A549 (cell line): ENCODE measurements at regions not wholly inside any gene's neighbourhood (a gene's known extent, or its start where the extent isn't known, plus 50 kb on each side); places are given as distances from the start of the nearest gene placed in this dataset.

Experiments
- BHLHE40 ChIP-seq: IDR thresholded peaks from 2 replicates; pipeline ENCODE4 v1.6.1; 2012; ENCODE audit warnings: low read depth, low read length, inconsistent platforms
- HEYL ChIP-seq: fragments of 250-450 bp; sonication (Bioruptor Pico); IDR thresholded peaks from 2 replicates; pipeline ENCODE4 v1.8.0; 2021; ENCODE audit warnings: mild to moderate bottlenecking, moderate library complexity
- RAD21 ChIP-seq, 2 experiments: fragments of >200 bp in 1 of 2; sonication (Bioruptor Twin) in 1 of 2; formaldehyde crosslinking in 1 of 2; IDR thresholded peaks in 1 of 2; conservative IDR thresholded peaks in 1 of 2; 2 replicates in 1 of 2; 3 replicates in 1 of 2; pipeline ENCODE4 v1.6.1; 2012 to 2018; ENCODE audit warnings: inconsistent platforms in 1 of 2
- TP53 ChIP-seq: fragments of 250-450 bp; sonication (Bioruptor Pico); IDR thresholded peaks from 2 replicates; pipeline ENCODE4 v1.5.0; 2021; ENCODE audit warnings: mild to moderate bottlenecking, moderate library complexity

- TF ChIP-seq BHLHE40 (no peak), HEYL (CRISPR knock-in tag) (no peak), TP53 (CRISPR knock-in tag) (no peak), RAD21 (conservative IDR thresholded peaks at IDR 0.05 in 1 of 2, IDR thresholded peaks at IDR 0.05 in 1 of 2) (no peak)
Observed at GRCh38 chr4:16989371-16989770, 90.9 kb upstream of the LDB2 start.
